Peyer's patch (tissue), 4 donors: ENCODE measurements at regions not wholly inside any gene's neighbourhood (a gene's known extent, or its start where the extent isn't known, plus 50 kb on each side); places are given as distances from the start of the nearest gene placed in this dataset.

ENCODE experiments used
- CTCF ChIP-seq, 6 experiments: fragments of 450-650 bp in 4 of 6; fragments of 200-600 bp in 2 of 6; sonication (generic) in 1 of 6; IDR thresholded peaks; one replicate each; pipeline ENCODE4 v1.5.1; 2017 to 2019; ENCODE audit warnings: antibody characterized with exemption in 6 of 6, mild to moderate bottlenecking in 3 of 6, moderate library complexity in 1 of 6
- POLR2A ChIP-seq, 2 donors: fragments of 450-650 bp; IDR thresholded peaks; one replicate each; pipeline ENCODE4 v1.5.1; 2017; ENCODE audit warnings: antibody characterized with exemption in 2 of 2, mild to moderate bottlenecking in 2 of 2, moderate library complexity in 2 of 2

GRCh38 chr17:77481476-77482374, 341.0 kb downstream of the SEC14L1 start:
- no peak for TF ChIP-seq CTCF (IDR thresholded peaks at IDR 0.05)
- TF ChIP-seq POLR2A (IDR thresholded peaks at IDR 0.05) = no peak
